ENCODE measurements at regions not wholly inside any gene's neighbourhood (a gene's known extent, or its start where the extent isn't known, plus 50 kb on each side); places are given as distances from the start of the nearest gene placed in this dataset.

DNA sequence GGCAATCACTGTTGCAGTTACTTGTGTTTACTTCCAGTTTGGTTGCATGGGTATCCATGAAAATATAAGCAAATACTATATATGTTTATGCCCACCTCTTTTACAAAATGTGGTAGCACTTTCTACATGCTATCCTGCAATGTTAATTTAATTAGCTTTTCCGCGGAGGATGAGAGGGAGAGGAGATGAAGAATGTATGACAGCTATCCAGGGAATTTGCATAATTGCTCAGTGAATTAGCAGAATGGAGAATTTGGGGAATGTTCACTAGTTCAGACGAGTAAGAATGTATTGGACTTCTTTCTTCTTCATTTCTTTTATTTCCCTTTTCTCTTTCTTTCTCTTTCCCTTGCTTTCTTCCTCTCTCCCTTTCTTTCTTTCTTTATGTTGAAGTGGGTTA is 140.7 kb upstream of the SLC28A3 start:
- H3K4me3 ChIP-seq (ENCODE audit: low read depth, low read length), result no peak overlapping the region
- TF ChIP-seq, protein P1, sequence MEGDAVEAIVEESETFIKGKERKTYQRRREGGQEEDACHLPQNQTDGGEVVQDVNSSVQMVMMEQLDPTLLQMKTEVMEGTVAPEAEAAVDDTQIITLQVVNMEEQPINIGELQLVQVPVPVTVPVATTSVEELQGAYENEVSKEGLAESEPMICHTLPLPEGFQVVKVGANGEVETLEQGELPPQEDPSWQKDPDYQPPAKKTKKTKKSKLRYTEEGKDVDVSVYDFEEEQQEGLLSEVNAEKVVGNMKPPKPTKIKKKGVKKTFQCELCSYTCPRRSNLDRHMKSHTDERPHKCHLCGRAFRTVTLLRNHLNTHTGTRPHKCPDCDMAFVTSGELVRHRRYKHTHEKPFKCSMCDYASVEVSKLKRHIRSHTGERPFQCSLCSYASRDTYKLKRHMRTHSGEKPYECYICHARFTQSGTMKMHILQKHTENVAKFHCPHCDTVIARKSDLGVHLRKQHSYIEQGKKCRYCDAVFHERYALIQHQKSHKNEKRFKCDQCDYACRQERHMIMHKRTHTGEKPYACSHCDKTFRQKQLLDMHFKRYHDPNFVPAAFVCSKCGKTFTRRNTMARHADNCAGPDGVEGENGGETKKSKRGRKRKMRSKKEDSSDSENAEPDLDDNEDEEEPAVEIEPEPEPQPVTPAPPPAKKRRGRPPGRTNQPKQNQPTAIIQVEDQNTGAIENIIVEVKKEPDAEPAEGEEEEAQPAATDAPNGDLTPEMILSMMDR (IDR thresholded peaks at IDR 0.05; ENCODE audit: insufficient read depth, low read length, poor library complexity, severe bottlenecking), result no peak
- no peaks in the 10 kb centered on the region for H3K27me3 ChIP-seq (ENCODE audit: control insufficient read depth, insufficient read depth, low read length)
- no peaks in the 10 kb centered on the region for H3K36me3 ChIP-seq (ENCODE audit: control insufficient read depth, insufficient read depth, low read length)
- no peak for DNase-seq (ENCODE audit: low read depth)

GRCh38 chr9:84481636-84482218 is 141.2 kb upstream of the SLC28A3 start:
- DNase-seq (ENCODE audit: low read depth), result no peak
- TF ChIP-seq, protein P1 (IDR thresholded peaks at IDR 0.05; ENCODE audit: insufficient read depth, low read length, poor library complexity, severe bottlenecking), result no peak
- Histone ChIP-seq H3K27me3 (ENCODE audit: control insufficient read depth, insufficient read depth, low read length) (no peaks in the 10 kb centered on the region), H3K4me3 (ENCODE audit: low read depth, low read length) (no peak overlapping the region), H3K36me3 (ENCODE audit: control insufficient read depth, insufficient read depth, low read length) (no peaks in the 10 kb centered on the region)

DNA sequence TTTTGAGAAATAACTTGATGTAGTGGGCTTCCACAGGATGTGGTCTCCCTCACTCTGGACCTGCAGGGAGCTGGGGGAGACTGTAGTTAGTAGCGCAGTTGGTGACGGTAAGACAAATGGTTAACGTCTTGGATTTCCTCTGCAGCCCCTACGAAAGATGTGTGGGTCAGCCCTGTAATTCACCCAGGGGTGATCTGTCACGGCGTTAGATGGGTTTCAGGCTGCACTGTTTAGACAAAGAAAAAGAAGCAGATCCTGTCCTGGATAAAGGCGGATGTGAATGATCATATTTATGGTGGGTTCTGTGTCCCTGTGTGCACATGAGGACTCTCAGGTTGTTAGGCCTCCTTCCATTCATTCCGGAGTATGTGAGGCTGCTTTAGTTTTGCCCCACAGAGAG is 142.0 kb upstream of the SLC28A3 start:
- no peaks in the 10 kb centered on the region for H3K27me3 ChIP-seq (ENCODE audit: control insufficient read depth, insufficient read depth, low read length)
- TF ChIP-seq, protein P1 (IDR thresholded peaks at IDR 0.05; ENCODE audit: insufficient read depth, low read length, poor library complexity, severe bottlenecking), result no peak

GRCh38 chr9:84484172-84484571 is 143.6 kb upstream of the SLC28A3 start:
- TF ChIP-seq, protein P1 (IDR thresholded peaks at IDR 0.05; ENCODE audit: insufficient read depth, low read length, poor library complexity, severe bottlenecking), result no peak
- DNase-seq (ENCODE audit: low read depth), result no peak
- Histone ChIP-seq H3K27me3 (ENCODE audit: control insufficient read depth, insufficient read depth, low read length) (no peaks in the 10 kb centered on the region), H3K36me3 (ENCODE audit: control insufficient read depth, insufficient read depth, low read length) (no peaks in the 10 kb centered on the region), H3K4me3 (ENCODE audit: low read depth, low read length) (no peak overlapping the region)

More for the DNA sequence above, 142.0 kb upstream of the SLC28A3 start:
- H3K4me3 ChIP-seq (ENCODE audit: low read depth, low read length), result no peak overlapping the region
- no peaks in the 10 kb centered on the region for H3K36me3 ChIP-seq (ENCODE audit: control insufficient read depth, insufficient read depth, low read length)
- no peak for DNase-seq (ENCODE audit: low read depth)

DNA sequence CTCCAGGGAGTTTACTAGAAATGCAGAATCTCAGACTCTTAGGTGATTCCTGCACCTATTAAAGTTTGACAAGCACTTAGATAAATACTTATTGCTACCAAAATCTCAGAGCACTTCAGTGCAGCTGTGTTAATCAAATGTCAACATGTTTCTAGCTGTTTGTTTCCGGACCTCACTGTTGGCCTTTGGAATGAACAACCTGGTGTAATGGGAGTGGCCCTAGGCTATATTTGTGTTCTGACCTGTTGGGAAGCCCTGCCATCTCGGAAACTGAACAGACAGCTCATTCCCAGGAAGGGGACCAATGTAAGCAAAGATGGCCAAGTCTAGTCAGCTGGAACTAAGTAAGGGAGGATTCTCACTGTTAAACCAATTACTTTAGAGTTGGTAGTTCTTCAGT is 145.0 kb upstream of the SLC28A3 start:
- TF ChIP-seq, protein P1 (IDR thresholded peaks at IDR 0.05; ENCODE audit: insufficient read depth, low read length, poor library complexity, severe bottlenecking), result no peak
- H3K36me3 ChIP-seq (ENCODE audit: control insufficient read depth, insufficient read depth, low read length), result no peaks in the 10 kb centered on the region
- no peak overlapping the region for H3K4me3 ChIP-seq (ENCODE audit: low read depth, low read length)
- DNase-seq (ENCODE audit: low read depth), result no peak
- no peaks in the 10 kb centered on the region for H3K27me3 ChIP-seq (ENCODE audit: control insufficient read depth, insufficient read depth, low read length)

DNA sequence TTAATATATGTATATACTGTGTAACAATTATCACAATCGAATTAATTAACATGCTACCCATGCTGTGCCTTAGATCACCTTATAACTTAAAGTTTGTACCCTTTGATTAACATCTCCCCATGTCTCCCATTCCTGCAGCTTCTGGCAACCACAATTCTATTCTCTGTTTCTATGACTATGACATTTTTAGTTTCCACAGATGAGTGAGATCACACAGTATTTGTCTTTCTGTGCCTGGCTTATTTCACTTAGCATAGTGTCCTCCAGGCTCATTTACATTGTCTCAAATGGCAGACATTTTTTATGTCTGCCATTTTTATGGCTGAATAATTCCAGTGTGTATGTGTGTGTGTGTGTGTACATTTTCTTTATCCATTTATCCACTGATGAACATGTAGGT is 146.1 kb upstream of the SLC28A3 start:
- Histone ChIP-seq H3K27me3 (ENCODE audit: control insufficient read depth, insufficient read depth, low read length) (no peaks in the 10 kb centered on the region), H3K4me3 (ENCODE audit: low read depth, low read length) (no peak overlapping the region), H3K36me3 (ENCODE audit: control insufficient read depth, insufficient read depth, low read length) (no peaks in the 10 kb centered on the region)
- DNase-seq (ENCODE audit: low read depth), result no peak
- TF ChIP-seq, protein P1 (IDR thresholded peaks at IDR 0.05; ENCODE audit: insufficient read depth, low read length, poor library complexity, severe bottlenecking), result no peak

All from kidney epithelial cell (primary cell).